PFSK-1 (cell line): ENCODE measurements at regions not wholly inside any gene's neighbourhood (a gene's known extent, or its start where the extent isn't known, plus 50 kb on each side); places are given as distances from the start of the nearest gene placed in this dataset.

Experiments used
- FOXP2 ChIP-seq: optimal IDR thresholded peaks from 2 replicates; pipeline ENCODE3; 2011; ENCODE audit warnings: borderline replicate concordance, control low read depth, inconsistent platforms; ENCODE audit not compliant: insufficient read depth; ENCODE audit errors: extremely low read length, extremely low read depth
- POLR2AphosphoS5 ChIP-seq: IDR thresholded peaks from 2 replicates; pipeline ENCODE4 v1.6.1; 2012; ENCODE audit warnings: low read depth, mild to moderate bottlenecking, control low read depth, low read length, moderate library complexity
- SIN3A ChIP-seq: IDR thresholded peaks from 2 replicates; pipeline ENCODE4 v1.6.1; 2012; ENCODE audit warnings: mild to moderate bottlenecking, low read length, moderate library complexity, borderline replicate concordance; ENCODE audit not compliant: insufficient read depth
- TAF1 ChIP-seq: IDR thresholded peaks from 2 replicates; pipeline ENCODE4 v1.6.1; 2012; ENCODE audit warnings: low read length, control low read depth, borderline replicate concordance; ENCODE audit not compliant: insufficient read depth
- TF ChIP-seq, protein P1 (sequence below), 2 experiments: IDR thresholded peaks; 2 replicates each; pipeline versions ENCODE4 v1.6.1 to v1.8.0; 2011 to 2012; ENCODE audit warnings: low read depth in 2 of 2, low read length in 2 of 2, control low read depth in 1 of 2, inconsistent platforms in 1 of 2, mild to moderate bottlenecking in 1 of 2, moderate library complexity in 1 of 2; ENCODE audit not compliant: insufficient read depth in 1 of 2

DNA sequence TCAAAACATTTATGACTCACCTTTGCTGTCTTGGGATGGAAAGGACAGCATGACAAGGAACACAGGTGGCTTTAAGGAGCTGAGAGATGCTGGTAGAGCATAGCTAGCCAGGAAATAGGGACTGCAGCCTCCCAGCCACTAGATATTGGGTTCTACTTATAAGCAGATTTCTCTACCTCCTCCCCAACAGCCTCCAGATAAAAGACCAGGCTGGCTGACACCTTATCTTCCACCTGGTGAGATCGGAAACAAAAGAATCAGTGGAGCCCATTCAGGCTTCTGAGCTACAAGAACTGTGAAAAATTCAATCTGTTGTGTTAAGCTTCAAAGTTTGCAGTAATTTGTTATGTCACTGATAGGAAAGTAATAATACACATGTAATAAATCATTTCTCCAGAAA is 1278.5 kb upstream of the ZEB2 start:
- TF ChIP-seq, protein P1, sequence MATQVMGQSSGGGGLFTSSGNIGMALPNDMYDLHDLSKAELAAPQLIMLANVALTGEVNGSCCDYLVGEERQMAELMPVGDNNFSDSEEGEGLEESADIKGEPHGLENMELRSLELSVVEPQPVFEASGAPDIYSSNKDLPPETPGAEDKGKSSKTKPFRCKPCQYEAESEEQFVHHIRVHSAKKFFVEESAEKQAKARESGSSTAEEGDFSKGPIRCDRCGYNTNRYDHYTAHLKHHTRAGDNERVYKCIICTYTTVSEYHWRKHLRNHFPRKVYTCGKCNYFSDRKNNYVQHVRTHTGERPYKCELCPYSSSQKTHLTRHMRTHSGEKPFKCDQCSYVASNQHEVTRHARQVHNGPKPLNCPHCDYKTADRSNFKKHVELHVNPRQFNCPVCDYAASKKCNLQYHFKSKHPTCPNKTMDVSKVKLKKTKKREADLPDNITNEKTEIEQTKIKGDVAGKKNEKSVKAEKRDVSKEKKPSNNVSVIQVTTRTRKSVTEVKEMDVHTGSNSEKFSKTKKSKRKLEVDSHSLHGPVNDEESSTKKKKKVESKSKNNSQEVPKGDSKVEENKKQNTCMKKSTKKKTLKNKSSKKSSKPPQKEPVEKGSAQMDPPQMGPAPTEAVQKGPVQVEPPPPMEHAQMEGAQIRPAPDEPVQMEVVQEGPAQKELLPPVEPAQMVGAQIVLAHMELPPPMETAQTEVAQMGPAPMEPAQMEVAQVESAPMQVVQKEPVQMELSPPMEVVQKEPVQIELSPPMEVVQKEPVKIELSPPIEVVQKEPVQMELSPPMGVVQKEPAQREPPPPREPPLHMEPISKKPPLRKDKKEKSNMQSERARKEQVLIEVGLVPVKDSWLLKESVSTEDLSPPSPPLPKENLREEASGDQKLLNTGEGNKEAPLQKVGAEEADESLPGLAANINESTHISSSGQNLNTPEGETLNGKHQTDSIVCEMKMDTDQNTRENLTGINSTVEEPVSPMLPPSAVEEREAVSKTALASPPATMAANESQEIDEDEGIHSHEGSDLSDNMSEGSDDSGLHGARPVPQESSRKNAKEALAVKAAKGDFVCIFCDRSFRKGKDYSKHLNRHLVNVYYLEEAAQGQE (IDR thresholded peaks at IDR 0.05; ENCODE audit: insufficient read depth in 1 of 2, low read depth in 2 of 2, low read length in 2 of 2), result no peak
- TF ChIP-seq SIN3A (no peak), POLR2AphosphoS5 (no peak), TAF1 (no peak), FOXP2 (no peak)

GRCh38 chr2:145797692-145798091 is 1277.8 kb upstream of the ZEB2 start:
- TF ChIP-seq, protein P1 (IDR thresholded peaks at IDR 0.05; ENCODE audit: insufficient read depth in 1 of 2, low read depth in 2 of 2, low read length in 2 of 2), result no peak
- no peak for TF ChIP-seq FOXP2
- no peak for TF ChIP-seq TAF1
- no peak for TF ChIP-seq POLR2AphosphoS5
- no peak for TF ChIP-seq SIN3A

GRCh38 chr2:145792745-145793144 is 1272.8 kb upstream of the ZEB2 start:
- TF ChIP-seq, protein P1 (IDR thresholded peaks at IDR 0.05; ENCODE audit: insufficient read depth in 1 of 2, low read depth in 2 of 2, low read length in 2 of 2), result no peak
- TF ChIP-seq FOXP2 (no peak), SIN3A (no peak), POLR2AphosphoS5 (no peak), TAF1 (no peak)

- TF ChIP-seq, protein P1 (IDR thresholded peaks at IDR 0.05; ENCODE audit: insufficient read depth in 1 of 2, low read depth in 2 of 2, low read length in 2 of 2), result no peak
Observed at GRCh38 chr2:145789636-145790035, 1269.7 kb upstream of the ZEB2 start.

GRCh38 chr2:145777914-145778313 is 1258.0 kb upstream of the ZEB2 start:
- TF ChIP-seq SIN3A (no peak), TAF1 (no peak), FOXP2 (no peak), POLR2AphosphoS5 (no peak)
- TF ChIP-seq, protein P1 (IDR thresholded peaks at IDR 0.05; ENCODE audit: insufficient read depth in 1 of 2, low read depth in 2 of 2, low read length in 2 of 2), result no peak
